GM19240 (cell line): ENCODE measurements at regions not wholly inside any gene's neighbourhood (a gene's known extent, or its start where the extent isn't known, plus 50 kb on each side); places are given as distances from the start of the nearest gene placed in this dataset.

ENCODE experiments used
- DNase-seq: peaks from one replicate; pipeline ENCODE4 v3.0.0; 2011; ENCODE audit warnings: low spot score; ENCODE audit not compliant: insufficient read length

DNA sequence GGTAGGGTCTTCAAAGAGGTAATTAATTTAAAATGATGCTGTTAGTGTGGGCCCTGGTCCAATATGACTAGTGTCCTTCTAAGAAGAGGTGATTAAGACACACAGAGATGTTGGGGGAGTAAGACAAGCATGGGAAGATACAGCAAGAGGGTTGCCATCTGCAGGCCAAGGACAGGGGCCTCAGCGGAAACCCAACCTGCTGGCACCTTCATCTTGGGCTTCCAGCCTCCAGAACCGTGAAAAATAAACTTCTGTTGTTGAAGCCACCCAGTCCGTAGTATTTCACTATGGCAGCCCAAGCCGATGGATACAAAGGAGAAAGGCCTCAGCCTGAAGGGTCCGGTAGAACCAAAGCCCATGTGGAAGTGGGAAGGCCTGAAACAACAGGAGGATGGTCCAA, 161.7 kb upstream of the UBE2E1 start:
- no peak for DNase-seq

- DNase-seq = no peak
Observed at GRCh38 chr3:23644676-23645075, 161.1 kb upstream of the UBE2E1 start.

DNA sequence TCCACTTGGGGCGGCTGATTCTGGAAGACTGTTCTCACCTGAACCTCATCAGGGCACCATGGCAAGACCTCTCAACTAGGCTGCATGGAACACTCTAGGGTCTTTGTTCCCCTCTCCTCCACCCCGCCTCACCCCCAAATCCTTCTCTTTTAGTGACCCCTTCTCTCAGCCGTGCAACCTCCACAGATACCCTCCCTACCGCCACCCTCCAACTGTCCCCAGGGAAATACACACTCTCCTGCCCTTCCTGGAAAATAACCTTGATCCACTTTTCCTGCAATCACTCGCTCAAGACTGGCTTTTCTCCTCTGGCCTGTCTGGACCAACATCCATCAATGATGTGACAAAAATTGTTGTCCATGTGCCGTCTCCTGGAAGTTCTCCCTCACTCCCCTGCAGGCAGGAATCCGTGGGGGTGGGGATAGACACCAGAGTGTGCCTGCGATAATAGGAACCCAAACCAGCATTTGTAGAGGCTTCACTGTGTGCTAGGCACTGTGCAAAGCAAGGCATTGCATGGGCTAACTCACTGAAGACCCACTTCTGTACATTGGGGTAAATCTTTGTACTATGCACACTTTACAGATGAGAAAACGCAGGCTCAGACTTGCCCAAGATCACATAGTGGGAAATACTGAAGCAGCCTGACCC, 160.1 kb upstream of the UBE2E1 start:
- no peak for DNase-seq

DNA sequence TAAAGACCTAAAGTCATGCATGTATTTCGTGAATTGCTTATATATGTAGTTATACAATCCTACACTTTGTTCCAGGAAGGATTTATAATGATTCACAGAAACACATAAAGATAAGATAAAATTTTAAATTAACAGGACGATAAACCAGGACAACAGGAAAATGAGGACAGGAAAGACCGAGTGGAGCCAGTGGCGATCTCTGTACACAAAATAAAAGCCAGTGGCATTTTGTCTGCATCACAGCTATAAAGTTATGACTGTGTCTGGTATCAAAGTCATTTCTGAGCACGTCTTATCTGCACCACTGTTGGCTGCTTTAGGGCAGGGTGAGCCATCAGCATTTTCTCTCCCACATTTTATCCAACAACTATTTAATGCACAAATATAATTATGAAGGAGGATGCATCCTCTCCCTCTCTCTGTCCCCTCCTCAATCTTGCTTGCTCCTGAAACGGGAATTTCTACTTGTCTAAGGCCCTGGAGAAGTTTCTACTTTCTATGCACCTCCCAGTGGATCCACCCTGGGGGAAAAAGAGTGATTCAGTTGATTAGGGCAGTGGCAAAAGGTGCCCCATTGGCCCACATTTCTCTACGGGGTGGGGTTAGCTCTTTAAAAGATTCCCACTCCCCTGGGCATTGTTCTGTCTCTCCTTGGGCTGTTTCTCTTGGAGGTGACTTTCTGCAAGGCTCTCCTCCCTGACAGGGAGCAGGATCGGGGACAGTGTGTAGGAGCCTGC, 159.4 kb upstream of the UBE2E1 start:
- no peak for DNase-seq

- DNase-seq = no peak
Observed at GRCh38 chr3:23647706-23648258, 158.0 kb upstream of the UBE2E1 start.

- DNase-seq = no peak
Observed at GRCh38 chr3:23648326-23648995, 157.3 kb upstream of the UBE2E1 start.

DNA sequence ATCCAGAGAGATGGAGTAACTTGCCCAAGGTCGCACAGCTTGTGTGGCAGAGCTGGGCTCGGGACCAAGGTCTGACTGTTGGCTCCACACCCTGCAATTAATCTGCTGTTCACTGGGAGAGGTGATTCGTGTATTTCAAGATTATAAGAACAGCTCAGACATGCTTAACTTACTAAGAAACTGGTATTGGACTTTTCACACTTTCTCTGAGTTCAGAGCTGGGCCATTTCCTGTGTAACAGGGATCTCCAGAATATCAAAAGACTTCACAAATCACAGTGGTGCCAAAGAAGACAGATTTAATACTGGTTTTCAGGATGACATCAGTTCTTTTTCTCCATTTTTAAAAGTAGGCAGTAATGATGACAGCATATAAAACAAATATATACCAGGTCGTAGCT, 156.8 kb upstream of the UBE2E1 start:
- no peak for DNase-seq

- DNase-seq = no peak
Observed at GRCh38 chr3:23649448-23649847, 156.3 kb upstream of the UBE2E1 start.

GRCh38 chr3:23650371-23651140, 155.2 kb upstream of the UBE2E1 start:
- no peak for DNase-seq

DNA sequence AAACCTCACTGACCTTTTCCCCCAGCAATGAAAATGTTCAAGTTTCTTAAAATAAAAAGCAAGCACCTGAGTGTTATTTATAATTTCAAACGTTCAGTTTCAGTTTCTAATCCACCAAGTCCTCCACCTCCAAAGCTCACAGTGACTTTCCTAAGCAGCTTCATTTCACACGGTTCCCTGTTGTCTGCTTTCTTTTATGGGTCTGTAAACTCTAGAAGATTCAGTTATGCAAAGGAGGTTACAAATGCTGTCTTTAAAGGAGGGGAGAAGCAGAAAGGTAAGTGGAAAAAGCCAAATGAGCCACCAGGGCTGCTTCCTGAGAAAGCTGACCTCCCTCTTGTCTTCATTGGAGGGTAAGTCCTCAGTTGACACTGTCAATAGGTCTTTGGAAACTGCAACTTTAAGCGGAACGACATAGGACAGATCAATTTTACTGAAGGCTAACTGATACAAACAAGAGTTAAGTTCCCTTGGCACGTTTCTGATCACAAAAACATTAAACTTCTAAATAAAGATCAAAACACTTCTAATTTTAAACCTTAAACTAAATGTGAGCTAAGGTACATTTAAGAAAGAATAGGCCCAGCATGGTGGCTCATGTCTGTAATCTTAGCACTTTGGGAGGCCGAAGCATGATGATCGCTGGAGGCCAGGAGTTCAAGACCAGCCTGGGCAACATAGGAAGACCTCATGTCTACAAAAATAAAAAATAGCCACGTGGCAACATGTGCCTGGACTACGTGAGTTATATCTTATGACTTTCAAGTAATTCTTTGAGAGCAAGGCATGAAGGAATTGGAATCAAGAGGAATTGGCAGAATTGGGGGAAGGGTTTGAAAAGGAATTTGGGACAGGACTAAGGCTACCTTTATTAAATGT, 151.9 kb upstream of the UBE2E1 start:
- DNase-seq = peak; percentile 31

DNA sequence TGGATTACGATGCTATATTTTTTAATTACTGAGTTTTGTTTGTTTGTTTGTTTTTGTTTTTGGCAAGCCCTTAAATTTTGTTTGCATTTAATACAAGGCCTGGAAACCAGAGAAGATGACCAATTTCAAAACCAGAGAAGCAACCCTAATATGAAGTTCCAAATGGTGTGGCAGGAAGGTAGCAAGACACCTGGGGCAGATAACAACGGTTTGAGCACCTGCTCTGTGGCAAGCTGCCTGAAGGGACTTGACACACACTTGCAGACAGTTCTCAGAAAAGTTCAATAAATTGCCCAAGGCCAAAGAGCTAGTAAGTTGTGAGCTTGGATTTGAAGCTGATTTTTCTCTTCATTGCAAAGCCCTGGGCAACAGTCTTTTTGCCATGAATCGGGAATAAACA, 151.2 kb upstream of the UBE2E1 start:
- DNase-seq = no peak

DNA sequence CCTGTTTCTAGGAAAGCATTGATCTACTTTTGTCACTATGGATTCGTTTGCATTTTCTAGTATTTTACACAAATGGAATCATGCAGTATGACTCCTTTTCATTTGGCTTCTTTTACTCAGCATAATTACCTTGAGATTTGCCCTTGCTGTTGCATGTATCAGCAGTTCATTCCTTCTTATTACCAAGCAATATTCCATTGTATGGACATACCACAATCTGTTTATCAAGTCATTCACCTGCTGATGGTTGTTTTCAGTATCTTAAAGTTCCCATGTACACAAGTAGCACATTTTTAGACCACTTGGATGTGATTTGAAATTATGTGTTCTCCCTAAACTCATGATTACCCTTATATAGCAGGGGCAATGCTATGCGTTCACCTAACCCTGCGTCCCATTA, 150.0 kb upstream of the UBE2E1 start:
- no peak for DNase-seq

DNA sequence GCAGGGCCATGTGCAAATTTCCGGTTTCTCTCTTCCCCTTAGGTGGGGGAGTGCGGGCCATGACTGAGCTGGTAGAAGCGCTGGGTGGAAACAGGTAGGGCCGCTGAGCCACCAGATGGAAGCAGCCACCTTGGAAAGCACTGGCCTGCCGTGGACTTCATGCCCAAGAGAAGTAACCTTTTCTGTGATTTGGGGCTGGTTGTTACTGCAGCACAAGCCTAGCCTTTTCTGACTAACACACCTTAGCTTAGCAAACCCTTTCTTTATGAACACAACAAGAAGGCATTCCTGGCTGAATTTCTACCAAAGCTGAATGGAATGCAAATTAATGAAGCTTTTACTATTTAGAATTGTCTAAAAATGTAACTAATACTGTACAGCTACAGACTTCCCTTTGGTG, 149.6 kb upstream of the UBE2E1 start:
- DNase-seq = no peak

GRCh38 chr3:23656821-23657220, 148.9 kb upstream of the UBE2E1 start:
- no peak for DNase-seq

GRCh38 chr3:23657647-23658046, 148.1 kb upstream of the UBE2E1 start:
- DNase-seq = no peak

GRCh38 chr3:23659274-23659673, 146.5 kb upstream of the UBE2E1 start:
- DNase-seq = no peak

DNA sequence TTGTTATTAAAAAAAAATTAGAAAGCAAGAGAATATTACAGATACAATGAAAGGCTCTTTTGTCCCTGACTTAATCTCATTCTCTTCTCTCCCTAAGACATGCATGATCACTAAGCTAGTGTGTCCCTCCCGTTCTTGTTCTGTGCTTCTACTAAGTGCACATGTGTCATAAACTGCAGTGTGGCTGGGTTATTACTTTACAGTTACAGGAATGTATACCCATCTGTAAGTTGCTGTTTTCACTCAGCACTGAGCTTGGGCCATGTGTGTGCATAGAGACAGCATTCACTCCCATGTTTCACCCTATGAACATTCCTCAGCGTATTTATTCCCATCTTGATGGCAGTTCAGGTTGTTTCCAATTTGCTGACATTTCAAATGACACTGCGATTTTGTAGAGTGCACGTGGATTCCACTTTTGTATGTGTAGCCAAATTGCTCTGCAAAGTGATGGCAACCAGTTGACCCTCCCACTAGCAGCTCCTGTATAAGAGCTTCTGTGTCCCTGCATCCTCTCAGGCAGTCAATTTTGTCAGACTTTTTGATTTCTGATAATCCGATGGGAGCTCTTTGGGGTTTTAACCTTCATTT, 145.8 kb upstream of the UBE2E1 start:
- no peak for DNase-seq

GRCh38 chr3:23662079-23662617, 143.6 kb upstream of the UBE2E1 start:
- DNase-seq = no peak

DNA sequence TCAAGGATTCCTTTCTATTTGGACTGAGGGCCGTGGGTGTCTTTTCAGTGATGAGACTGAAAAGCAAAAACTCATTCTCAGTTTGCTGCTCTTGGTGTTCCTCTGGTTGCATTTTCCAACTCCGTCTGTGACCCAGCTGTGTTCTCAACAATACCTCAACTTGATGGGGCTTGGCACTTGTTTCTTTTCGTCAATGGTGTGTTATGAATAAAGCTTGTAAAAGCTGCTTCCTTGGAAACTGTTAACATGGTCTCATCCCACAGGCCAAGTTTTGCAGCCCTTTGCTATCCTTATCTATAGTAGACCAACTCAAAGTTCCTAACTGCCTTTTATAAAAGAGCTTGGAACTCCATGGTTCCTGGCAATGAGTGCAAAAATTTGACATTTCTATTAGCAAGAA, 142.5 kb upstream of the UBE2E1 start:
- no peak for DNase-seq

DNA sequence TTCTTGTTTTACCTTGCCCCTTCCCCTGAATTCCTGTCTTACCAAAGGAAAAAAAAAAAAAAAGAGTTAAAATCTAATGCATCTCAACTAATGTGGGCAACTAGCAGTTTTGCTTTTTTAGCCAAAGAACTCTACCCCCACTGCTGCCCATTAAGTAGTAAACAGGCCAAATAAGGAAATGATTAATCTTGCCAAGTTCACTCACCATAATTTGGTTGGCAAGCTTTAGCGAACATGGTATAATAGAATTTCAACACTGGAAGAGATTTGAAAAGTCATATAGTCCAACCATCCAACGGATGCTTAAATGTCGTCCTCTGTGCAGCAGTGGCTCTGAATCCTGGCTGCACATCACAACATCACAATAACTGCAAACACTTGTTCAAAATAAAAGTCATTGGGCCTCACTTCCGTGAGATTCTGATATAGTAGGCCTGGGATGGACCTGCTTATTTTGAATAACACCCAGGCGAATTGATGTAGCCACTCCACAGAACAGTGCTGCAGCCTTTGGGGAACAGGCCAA, 142.0 kb upstream of the UBE2E1 start:
- DNase-seq = no peak
